H9 (cell line): ENCODE measurements at regions not wholly inside any gene's neighbourhood (a gene's known extent, or its start where the extent isn't known, plus 50 kb on each side); places are given as distances from the start of the nearest gene placed in this dataset.
A peak's percentile ranks its signal among the peaks of the same experiment; 100 is the strongest.

Source experiments
- DNase-seq: peaks from one replicate; pipeline ENCODE4 v3.0.0-alpha.2; 2017
- H2AFZ ChIP-seq: one replicate; pipeline ENCODE4 v1.6.1; 2013; ENCODE audit warnings: mild to moderate bottlenecking, low read length, control low read depth, moderate library complexity
- H2AK5ac ChIP-seq: 2 replicates; pipeline ENCODE4 v1.6.1; 2013; ENCODE audit warnings: low read length, control low read depth, mixed read lengths; ENCODE audit not compliant: insufficient read length
- H2BK120ac ChIP-seq: one replicate; pipeline ENCODE4 v1.6.1; 2013; ENCODE audit warnings: low read depth, mild to moderate bottlenecking, low read length, control low read depth, inconsistent platforms; ENCODE audit not compliant: poor library complexity, severe bottlenecking
- H2BK12ac ChIP-seq: 2 replicates; pipeline ENCODE4 v1.6.1; 2013; ENCODE audit warnings: low read length, control low read depth, mixed read lengths, low read depth; ENCODE audit not compliant: insufficient read length
- H2BK15ac ChIP-seq: 2 replicates; pipeline ENCODE4 v1.6.1; 2013; ENCODE audit warnings: low read depth, low read length, control low read depth
- H2BK20ac ChIP-seq: one replicate; pipeline ENCODE4 v1.6.1; 2013; ENCODE audit warnings: low read depth, mild to moderate bottlenecking, low read length, control low read depth, inconsistent platforms; ENCODE audit not compliant: poor library complexity, severe bottlenecking
- H2BK5ac ChIP-seq: 2 replicates; pipeline ENCODE4 v1.6.1; 2013; ENCODE audit warnings: low read length, control low read depth, mixed read lengths; ENCODE audit not compliant: insufficient read length
- H3K14ac ChIP-seq: 2 replicates; pipeline ENCODE4 v1.6.1; 2013; ENCODE audit warnings: low read length, control low read depth; ENCODE audit not compliant: insufficient read depth
- H3K18ac ChIP-seq: 2 replicates; pipeline ENCODE4 v1.6.1; 2013; ENCODE audit warnings: low read depth, mild to moderate bottlenecking, mixed read lengths, low read length, control low read depth; ENCODE audit not compliant: insufficient read length
- H3K23ac ChIP-seq: 2 replicates; pipeline ENCODE4 v1.6.1; 2013; ENCODE audit warnings: low read length, control low read depth, mixed read lengths, low read depth; ENCODE audit not compliant: insufficient read length
- H3K23me2 ChIP-seq: 2 replicates; pipeline ENCODE4 v1.6.1; 2013; ENCODE audit warnings: low read depth, mild to moderate bottlenecking, mixed read lengths, low read length, control low read depth; ENCODE audit not compliant: insufficient read length, poor library complexity, severe bottlenecking
- H3K27ac ChIP-seq: 2 replicates; pipeline ENCODE4 v1.5.1; 2013; ENCODE audit warnings: low read length, control low read depth, mixed read lengths, low read depth; ENCODE audit not compliant: insufficient read length
- H3K27me3 ChIP-seq: 2 replicates; pipeline ENCODE4 v1.6.1; 2013; ENCODE audit warnings: low read length, control low read depth, inconsistent platforms; ENCODE audit not compliant: insufficient read depth
- H3K4ac ChIP-seq: 2 replicates; pipeline ENCODE4 v1.6.1; 2013; ENCODE audit warnings: low read depth, mild to moderate bottlenecking, control low read depth, inconsistent platforms, low read length, moderate library complexity
- H3K4me1 ChIP-seq: 2 replicates; pipeline ENCODE4 v1.6.1; 2013; ENCODE audit warnings: low read length, control low read depth, inconsistent platforms; ENCODE audit not compliant: insufficient read depth
- H3K4me2 ChIP-seq: 2 replicates; pipeline ENCODE4 v1.6.1; 2013; ENCODE audit warnings: low read length, control low read depth, mixed read lengths; ENCODE audit not compliant: insufficient read length, insufficient read depth
- H3K56ac ChIP-seq: 2 replicates; pipeline ENCODE4 v1.6.1; 2013; ENCODE audit warnings: low read depth, mild to moderate bottlenecking, mixed read lengths, low read length, control low read depth; ENCODE audit not compliant: insufficient read length
- H3K79me1 ChIP-seq: 2 replicates; pipeline ENCODE4 v1.6.1; 2013; ENCODE audit warnings: low read depth, mild to moderate bottlenecking, moderate library complexity, low read length, control low read depth, inconsistent platforms; ENCODE audit not compliant: insufficient read depth, poor library complexity, severe bottlenecking
- H3K79me2 ChIP-seq: 2 replicates; pipeline ENCODE4 v1.6.1; 2013; ENCODE audit warnings: low read length, control low read depth, inconsistent platforms; ENCODE audit not compliant: insufficient read depth
- H3K9ac ChIP-seq: 2 replicates; pipeline ENCODE4 v1.6.1; 2013; ENCODE audit warnings: low read length, control low read depth, mixed read lengths; ENCODE audit not compliant: insufficient read length; ENCODE audit errors: extremely low read depth
- H3K9me3 ChIP-seq: one replicate; pipeline ENCODE4 v1.6.1; 2013; ENCODE audit warnings: low read depth, low read length, inconsistent platforms; ENCODE audit not compliant: control insufficient read depth
- H3T11ph ChIP-seq: one replicate; pipeline ENCODE4 v1.6.1; 2013; ENCODE audit warnings: mild to moderate bottlenecking, low read length, control low read depth, inconsistent platforms
- H4K20me1 ChIP-seq: one replicate; pipeline ENCODE4 v1.6.1; 2013; ENCODE audit not compliant: control insufficient read depth, insufficient read length, insufficient read depth
- H4K5ac ChIP-seq: 2 replicates; pipeline ENCODE4 v1.6.1; 2013; ENCODE audit warnings: low read depth, mild to moderate bottlenecking, mixed read lengths, low read length, control low read depth; ENCODE audit not compliant: insufficient read length
- H4K8ac ChIP-seq: replicated peaks from 2 replicates; pipeline ENCODE4 v1.6.1; 2013; ENCODE audit warnings: low read length, control low read depth, mixed read lengths, low read depth; ENCODE audit not compliant: insufficient read length
- H4K91ac ChIP-seq: 2 replicates; pipeline ENCODE4 v1.6.1; 2013; ENCODE audit warnings: low read depth, mild to moderate bottlenecking, moderate library complexity, mixed read lengths, low read length, control low read depth; ENCODE audit not compliant: insufficient read length
- H3K27ac Mint-ChIP-seq, 3 experiments: 2 replicates in 2 of 3; 3 replicates in 1 of 3; pipeline ENCODE4 v1.8.0; 2020 to 2021; ENCODE audit warnings: mixed read lengths in 3 of 3, mild to moderate bottlenecking in 1 of 3, moderate library complexity in 1 of 3
- H3K27me3 Mint-ChIP-seq: 2 replicates; pipeline ENCODE4 v1.8.0; 2021; ENCODE audit warnings: low read depth, mild to moderate bottlenecking, moderate library complexity, mixed read lengths
- H3K36me3 Mint-ChIP-seq, 3 experiments: 2 replicates in 2 of 3; 3 replicates in 1 of 3; pipeline ENCODE4 v1.8.0; 2020 to 2021; ENCODE audit warnings: low read depth in 3 of 3, mixed read lengths in 3 of 3; ENCODE audit not compliant: insufficient read depth in 1 of 3
- H3K4me1 Mint-ChIP-seq, 2 experiments: 2 replicates each; pipeline ENCODE4 v1.8.0; 2020; ENCODE audit warnings: mixed read lengths in 2 of 2
- H3K4me3 Mint-ChIP-seq, 2 experiments: 2 replicates in 1 of 2; 3 replicates in 1 of 2; pipeline ENCODE4 v1.8.0; 2020 to 2021; ENCODE audit warnings: mild to moderate bottlenecking in 2 of 2, mixed read lengths in 2 of 2, moderate library complexity in 1 of 2
- H3K9me3 Mint-ChIP-seq, 2 experiments: 2 replicates in 1 of 2; 3 replicates in 1 of 2; pipeline ENCODE4 v1.8.0; 2020; ENCODE audit warnings: mild to moderate bottlenecking in 2 of 2, mixed read lengths in 2 of 2, moderate library complexity in 1 of 2
- WGBS: extraction: QIAGEN DNeasy Blood & Tissue Kit; methylation state at CpG from one replicate; pipeline ENCODE4 v1.1.7; 2013; ENCODE audit warnings: missing lambda C conversion rate, low lambda C conversion rate, mixed read lengths; ENCODE audit not compliant: insufficient read length; ENCODE audit errors: extremely low coverage; 5-methylcytosine and 5-hydroxymethylcytosine counted together
- TF ChIP-seq, protein P1 (sequence below): fragments of 200-600 bp; sonication (generic); conservative IDR thresholded peaks from 3 replicates; pipeline ENCODE4 v1.8.0; 2021; ENCODE audit warnings: antibody characterized with exemption, mild to moderate bottlenecking

GRCh38 chr16:26598998-26599784 is 467.5 kb upstream of the C16orf82 start:
- peak overlapping the region; percentile 51 for H2AK5ac ChIP-seq
- H4K8ac ChIP-seq, result peak overlapping the region; percentile 63
- H2AFZ ChIP-seq, result no peak overlapping the region
- H3K18ac ChIP-seq, result peak overlapping the region; percentile 64
- H3K14ac ChIP-seq, result no peak overlapping the region
- H4K5ac ChIP-seq, result peak overlapping the region; percentile 79
- H3K79me1 ChIP-seq, result no peaks in the 10 kb centered on the region
- H3K9me3 Mint-ChIP-seq, result no peaks in the 10 kb centered on the region
- H3K36me3 Mint-ChIP-seq, result peaks cover 0 to 3% (median 0%) of the 10 kb centered on the region in 3 experiments; a peak in 1 of 7 replicates
- H2BK20ac ChIP-seq, result no peak overlapping the region
- no peaks in the 10 kb centered on the region for H4K20me1 ChIP-seq
- no peaks in the 10 kb centered on the region for H3K23me2 ChIP-seq
- no peaks in the 10 kb centered on the region; the same call in none of the 2 replicates for H3K27me3 Mint-ChIP-seq
- H3K27me3 ChIP-seq, result no peaks in the 10 kb centered on the region
- H3K27ac ChIP-seq, result peak overlapping the region; percentile 95
- H3K4ac ChIP-seq, result no peak overlapping the region
- no peaks in the 10 kb centered on the region for H3K79me2 ChIP-seq
- H2BK15ac ChIP-seq, result no peak overlapping the region
- H2BK5ac ChIP-seq, result peak overlapping the region; percentile 56
- no peak for DNase-seq
- H3K4me1 Mint-ChIP-seq, result peaks cover 23 to 27% of the 10 kb centered on the region in 2 experiments
- H3K23ac ChIP-seq, result no peak overlapping the region
- H3K4me1 ChIP-seq, result peaks cover 10% of the 10 kb centered on the region; the same call in 1 of the 2 replicates
- no peaks in the 10 kb centered on the region for H3K9me3 ChIP-seq
- peak overlapping the region; percentile 41 for H3K56ac ChIP-seq
- peak overlapping the region in 2 of 3 experiments; percentile 93 to 98; a peak in 5 of 7 replicates for H3K27ac Mint-ChIP-seq
- no peak overlapping the region for H2BK120ac ChIP-seq
- TF ChIP-seq, protein P1, sequence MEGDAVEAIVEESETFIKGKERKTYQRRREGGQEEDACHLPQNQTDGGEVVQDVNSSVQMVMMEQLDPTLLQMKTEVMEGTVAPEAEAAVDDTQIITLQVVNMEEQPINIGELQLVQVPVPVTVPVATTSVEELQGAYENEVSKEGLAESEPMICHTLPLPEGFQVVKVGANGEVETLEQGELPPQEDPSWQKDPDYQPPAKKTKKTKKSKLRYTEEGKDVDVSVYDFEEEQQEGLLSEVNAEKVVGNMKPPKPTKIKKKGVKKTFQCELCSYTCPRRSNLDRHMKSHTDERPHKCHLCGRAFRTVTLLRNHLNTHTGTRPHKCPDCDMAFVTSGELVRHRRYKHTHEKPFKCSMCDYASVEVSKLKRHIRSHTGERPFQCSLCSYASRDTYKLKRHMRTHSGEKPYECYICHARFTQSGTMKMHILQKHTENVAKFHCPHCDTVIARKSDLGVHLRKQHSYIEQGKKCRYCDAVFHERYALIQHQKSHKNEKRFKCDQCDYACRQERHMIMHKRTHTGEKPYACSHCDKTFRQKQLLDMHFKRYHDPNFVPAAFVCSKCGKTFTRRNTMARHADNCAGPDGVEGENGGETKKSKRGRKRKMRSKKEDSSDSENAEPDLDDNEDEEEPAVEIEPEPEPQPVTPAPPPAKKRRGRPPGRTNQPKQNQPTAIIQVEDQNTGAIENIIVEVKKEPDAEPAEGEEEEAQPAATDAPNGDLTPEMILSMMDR, result no peak
- no CpG with 5 or more reads among the region's 7 CpGs for WGBS
- peak overlapping the region in 1 of 2 experiments; percentile 15; a peak in 2 of 5 replicates for H3K4me3 Mint-ChIP-seq
- peak overlapping the region; percentile 10 for H3K4me2 ChIP-seq
- peak overlapping the region; percentile 97 for H2BK12ac ChIP-seq
- no peak overlapping the region for H3T11ph ChIP-seq
- H3K9ac ChIP-seq, result no peak overlapping the region
- no peak overlapping the region for H4K91ac ChIP-seq
